ENCODE measurements at regions not wholly inside any gene's neighbourhood (a gene's known extent, or its start where the extent isn't known, plus 50 kb on each side); places are given as distances from the start of the nearest gene placed in this dataset.

GRCh38 chr4:16360694-16361262 lies 134.5 kb upstream of the TAPT1 start:
- Histone ChIP-seq H2BK5ac (ENCODE audit: low read depth, low read length, poor library complexity, severe bottlenecking) (no peak overlapping the region), H3K4me2 (ENCODE audit: low read length, poor library complexity, severe bottlenecking) (no peak overlapping the region), H3K27ac (ENCODE audit: low read length, poor library complexity, severe bottlenecking) (no peak overlapping the region), H3K4me1 (ENCODE audit: control insufficient read depth, insufficient read depth, low read depth, low read length) (no peaks in the 10 kb centered on the region), H3K9me3 (ENCODE audit: control insufficient read depth, low read length) (no peaks in the 10 kb centered on the region), H3K18ac (ENCODE audit: low read depth in 1 of 2, low read length in 2 of 2) (no peak overlapping the region), H3K27me3 (ENCODE audit: control insufficient read depth in 1 of 2, insufficient read depth in 1 of 2, low read length in 2 of 2) (no peaks in the 10 kb centered on the region), H2BK12ac (ENCODE audit: low read length in 2 of 2) (no peak overlapping the region), H2AFZ (ENCODE audit: low read depth, low read length) (no peak overlapping the region), H4K91ac (ENCODE audit: low read length) (no peak overlapping the region), H2AK5ac (ENCODE audit: low read length, severe bottlenecking) (no peak overlapping the region), H3K4ac (ENCODE audit: low read depth in 1 of 2, low read length in 2 of 2) (no peak overlapping the region), H3K36me3 (ENCODE audit: control insufficient read depth in 1 of 2, insufficient read depth in 2 of 2, low read depth in 1 of 2, low read length in 2 of 2) (no peaks in the 10 kb centered on the region), H2BK120ac (ENCODE audit: low read depth, low read length) (no peak overlapping the region), H3K79me1 (replicated peaks; ENCODE audit: low read length, poor library complexity, severe bottlenecking) (no peaks in the 10 kb centered on the region), H2BK15ac (ENCODE audit: low read depth, poor library complexity, severe bottlenecking) (no peak overlapping the region), H3K23ac (ENCODE audit: low read length in 2 of 2) (no peak overlapping the region), H4K8ac (ENCODE audit: low read length) (no peak overlapping the region), H3K9ac (ENCODE audit: low read length) (no peak overlapping the region), H3K14ac (ENCODE audit: low read length in 2 of 2) (no peak overlapping the region), H3K4me3 (ENCODE audit: insufficient read depth in 1 of 2, low read depth in 1 of 2, low read length in 2 of 2) (peak overlapping the region in 1 of 2 experiments; percentile 20)
- no peak for DNase-seq
- 91% methylated on average over 36 of the region's 36 CpGs for WGBS

GRCh38 chr4:16353165-16353564 lies 126.9 kb upstream of the TAPT1 start:
- Histone ChIP-seq H3K4ac (ENCODE audit: low read depth in 1 of 2, low read length in 2 of 2) (no peak overlapping the region), H4K91ac (ENCODE audit: low read length) (no peak overlapping the region), H3K18ac (ENCODE audit: low read depth in 1 of 2, low read length in 2 of 2) (no peak overlapping the region), H3K9ac (ENCODE audit: low read length) (no peak overlapping the region), H2AFZ (ENCODE audit: low read depth, low read length) (no peak overlapping the region), H2BK15ac (ENCODE audit: low read depth, poor library complexity, severe bottlenecking) (no peak overlapping the region), H3K27ac (ENCODE audit: low read length, poor library complexity, severe bottlenecking) (no peak overlapping the region), H3K36me3 (ENCODE audit: control insufficient read depth in 1 of 2, insufficient read depth in 2 of 2, low read depth in 1 of 2, low read length in 2 of 2) (no peaks in the 10 kb centered on the region), H2BK120ac (ENCODE audit: low read depth, low read length) (no peak overlapping the region), H3K4me1 (ENCODE audit: control insufficient read depth, insufficient read depth, low read depth, low read length) (no peaks in the 10 kb centered on the region), H3K4me3 (ENCODE audit: insufficient read depth in 1 of 2, low read depth in 1 of 2, low read length in 2 of 2) (no peak overlapping the region), H3K23ac (ENCODE audit: low read length in 2 of 2) (no peak overlapping the region), H3K27me3 (ENCODE audit: control insufficient read depth in 1 of 2, insufficient read depth in 1 of 2, low read length in 2 of 2) (peaks cover 0 to 21% of the 10 kb centered on the region in 2 experiments), H2BK5ac (ENCODE audit: low read depth, low read length, poor library complexity, severe bottlenecking) (no peak overlapping the region), H2BK12ac (ENCODE audit: low read length in 2 of 2) (no peak overlapping the region), H3K9me3 (ENCODE audit: control insufficient read depth, low read length) (no peaks in the 10 kb centered on the region), H3K14ac (ENCODE audit: low read length in 2 of 2) (no peak overlapping the region), H3K79me1 (replicated peaks; ENCODE audit: low read length, poor library complexity, severe bottlenecking) (no peaks in the 10 kb centered on the region), H4K8ac (ENCODE audit: low read length) (no peak overlapping the region), H2AK5ac (ENCODE audit: low read length, severe bottlenecking) (no peak overlapping the region), H3K4me2 (ENCODE audit: low read length, poor library complexity, severe bottlenecking) (no peak overlapping the region)
- no peak for DNase-seq
- WGBS: 73% methylated on average over 4 of the region's 5 CpGs

DNA sequence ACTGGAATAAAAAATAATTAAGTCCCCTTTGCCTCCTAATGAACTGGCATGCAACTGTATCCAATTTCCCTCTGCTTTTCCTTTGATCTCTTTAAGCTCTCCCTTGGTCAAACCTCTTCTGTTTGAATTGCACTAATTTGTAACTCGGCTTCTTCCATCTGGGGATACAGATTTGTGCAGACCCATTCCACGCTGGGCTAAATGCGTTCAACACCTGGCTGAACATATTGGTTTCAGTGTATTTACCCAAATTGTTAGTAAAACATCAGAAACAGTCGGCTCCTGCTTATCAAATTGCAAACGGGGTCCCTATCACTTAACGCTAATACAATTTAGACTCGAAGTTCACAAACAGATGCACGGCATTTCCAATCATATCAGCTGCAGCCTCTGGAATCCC lies 124.9 kb upstream of the TAPT1 start:
- no peak for DNase-seq
- Histone ChIP-seq H3K79me1 (replicated peaks; ENCODE audit: low read length, poor library complexity, severe bottlenecking) (no peaks in the 10 kb centered on the region), H4K8ac (ENCODE audit: low read length) (no peak overlapping the region), H3K9ac (ENCODE audit: low read length) (no peak overlapping the region), H3K4ac (ENCODE audit: low read depth in 1 of 2, low read length in 2 of 2) (no peak overlapping the region), H3K27me3 (ENCODE audit: control insufficient read depth in 1 of 2, insufficient read depth in 1 of 2, low read length in 2 of 2) (peaks cover 0 to 29% of the 10 kb centered on the region in 2 experiments), H3K23ac (ENCODE audit: low read length in 2 of 2) (no peak overlapping the region), H3K27ac (ENCODE audit: low read length, poor library complexity, severe bottlenecking) (no peak overlapping the region), H3K14ac (ENCODE audit: low read length in 2 of 2) (no peak overlapping the region), H2AFZ (ENCODE audit: low read depth, low read length) (no peak overlapping the region), H2BK12ac (ENCODE audit: low read length in 2 of 2) (no peak overlapping the region), H3K9me3 (ENCODE audit: control insufficient read depth, low read length) (no peaks in the 10 kb centered on the region), H3K4me2 (ENCODE audit: low read length, poor library complexity, severe bottlenecking) (no peak overlapping the region), H3K36me3 (ENCODE audit: control insufficient read depth in 1 of 2, insufficient read depth in 2 of 2, low read depth in 1 of 2, low read length in 2 of 2) (no peaks in the 10 kb centered on the region), H3K18ac (ENCODE audit: low read depth in 1 of 2, low read length in 2 of 2) (no peak overlapping the region), H2BK120ac (ENCODE audit: low read depth, low read length) (no peak overlapping the region), H4K91ac (ENCODE audit: low read length) (no peak overlapping the region), H3K4me3 (ENCODE audit: insufficient read depth in 1 of 2, low read depth in 1 of 2, low read length in 2 of 2) (no peak overlapping the region), H3K4me1 (ENCODE audit: control insufficient read depth, insufficient read depth, low read depth, low read length) (no peaks in the 10 kb centered on the region), H2BK5ac (ENCODE audit: low read depth, low read length, poor library complexity, severe bottlenecking) (no peak overlapping the region), H2AK5ac (ENCODE audit: low read length, severe bottlenecking) (no peak overlapping the region), H2BK15ac (ENCODE audit: low read depth, poor library complexity, severe bottlenecking) (no peak overlapping the region)
- WGBS: 93% methylated on average over 8 of the region's 8 CpGs

DNA sequence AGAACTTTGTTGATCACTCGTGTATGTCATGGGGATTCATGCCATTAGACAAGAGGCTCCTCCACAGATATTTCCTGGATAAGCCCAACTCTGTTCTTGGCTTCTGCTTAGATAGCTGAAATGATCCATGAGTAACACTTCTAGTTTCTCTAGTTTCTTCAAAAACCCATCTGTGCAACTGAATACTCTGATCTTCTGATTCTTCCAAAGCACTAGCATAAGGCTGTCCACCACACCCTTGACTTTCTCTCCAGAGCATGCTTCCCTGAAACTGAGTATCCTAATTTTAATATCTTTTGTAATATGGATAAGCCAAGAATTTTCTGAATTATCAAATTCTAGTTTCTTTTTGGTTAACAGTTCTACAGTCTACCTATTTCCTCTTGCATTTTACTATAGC lies 118.6 kb upstream of the TAPT1 start:
- H2AK5ac ChIP-seq (ENCODE audit: low read length, severe bottlenecking): no peak overlapping the region
- H4K91ac ChIP-seq (ENCODE audit: low read length): no peak overlapping the region
- H3K9me3 ChIP-seq (ENCODE audit: control insufficient read depth, low read length): no peaks in the 10 kb centered on the region
- H3K9ac ChIP-seq (ENCODE audit: low read length): no peak overlapping the region
- no peak overlapping the region for H3K18ac ChIP-seq (ENCODE audit: low read depth in 1 of 2, low read length in 2 of 2)
- no peaks in the 10 kb centered on the region for H3K79me1 ChIP-seq (replicated peaks; ENCODE audit: low read length, poor library complexity, severe bottlenecking)
- H3K27me3 ChIP-seq (ENCODE audit: control insufficient read depth in 1 of 2, insufficient read depth in 1 of 2, low read length in 2 of 2): peaks cover 0 to 21% of the 10 kb centered on the region in 2 experiments
- H3K36me3 ChIP-seq (ENCODE audit: control insufficient read depth in 1 of 2, insufficient read depth in 2 of 2, low read depth in 1 of 2, low read length in 2 of 2): no peaks in the 10 kb centered on the region
- no peak overlapping the region for H2BK12ac ChIP-seq (ENCODE audit: low read length in 2 of 2)
- no peak overlapping the region for H3K27ac ChIP-seq (ENCODE audit: low read length, poor library complexity, severe bottlenecking)
- no peak overlapping the region for H2BK15ac ChIP-seq (ENCODE audit: low read depth, poor library complexity, severe bottlenecking)
- no peak for DNase-seq
- no peak overlapping the region for H2AFZ ChIP-seq (ENCODE audit: low read depth, low read length)
- no peak overlapping the region for H2BK120ac ChIP-seq (ENCODE audit: low read depth, low read length)
- no peak overlapping the region for H3K4me2 ChIP-seq (ENCODE audit: low read length, poor library complexity, severe bottlenecking)
- WGBS: 80% methylated on average over 1 of the region's 1 CpG
- H3K14ac ChIP-seq (ENCODE audit: low read length in 2 of 2): no peak overlapping the region
- H2BK5ac ChIP-seq (ENCODE audit: low read depth, low read length, poor library complexity, severe bottlenecking): no peak overlapping the region
- H4K8ac ChIP-seq (ENCODE audit: low read length): no peak overlapping the region
- no peaks in the 10 kb centered on the region for H3K4me1 ChIP-seq (ENCODE audit: control insufficient read depth, insufficient read depth, low read depth, low read length)
- H3K4me3 ChIP-seq (ENCODE audit: insufficient read depth in 1 of 2, low read depth in 1 of 2, low read length in 2 of 2): no peak overlapping the region
- no peak overlapping the region for H3K23ac ChIP-seq (ENCODE audit: low read length in 2 of 2)
- H3K4ac ChIP-seq (ENCODE audit: low read depth in 1 of 2, low read length in 2 of 2): no peak overlapping the region
